ENCODE measurements at regions not wholly inside any gene's neighbourhood (a gene's known extent, or its start where the extent isn't known, plus 50 kb on each side); places are given as distances from the start of the nearest gene placed in this dataset.

DNA sequence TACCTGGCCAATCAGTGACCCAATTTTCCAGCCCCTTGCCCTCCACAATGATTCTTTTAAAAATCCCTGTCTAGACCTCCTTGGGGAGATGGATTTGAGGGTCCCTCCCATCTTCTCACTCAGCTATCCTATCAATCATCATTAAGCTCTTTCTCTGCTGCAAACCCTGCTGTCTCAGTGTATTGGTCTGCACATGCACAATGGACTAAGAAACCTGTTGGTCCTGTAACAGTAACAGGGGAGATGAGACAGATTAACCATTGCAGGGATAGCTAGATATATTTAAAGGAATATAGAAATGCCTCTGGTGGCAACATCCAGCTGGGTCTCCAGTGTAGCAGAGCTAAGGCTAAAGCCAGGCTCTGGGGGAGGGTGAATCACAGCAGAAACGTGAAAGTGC, 74.6 kb upstream of the CHRNA7 start:
- no CpG with 5 or more reads among the region's 1 CpG for WGBS (ENCODE audit: insufficient coverage)
- peaks cover 12% of the 10 kb centered on the region for H3K27me3 Mint-ChIP-seq
- H3K27ac Mint-ChIP-seq, result no peak overlapping the region
- DNase-seq (no peak), ATAC-seq (ENCODE audit: low read depth) (no peak)
- no peaks in the 10 kb centered on the region for H3K36me3 ChIP-seq (replicated peaks in 1 of 2; ENCODE audit: control extremely low read depth in 1 of 2, control insufficient read depth in 1 of 2, extremely low read depth in 1 of 2, insufficient read depth in 2 of 2, low read length in 1 of 2)
- peaks cover 14% of the 10 kb centered on the region for H3K9me3 Mint-ChIP-seq (ENCODE audit: insufficient read depth)
- H3K9me3 ChIP-seq (ENCODE audit: control extremely low read depth in 1 of 3, control insufficient read depth in 2 of 3, insufficient read depth in 1 of 3, low read length in 2 of 3), result peaks cover 0 to 25% (median 6%) of the 10 kb centered on the region in 3 donors
- no peak overlapping the region for H2AFZ ChIP-seq (ENCODE audit: insufficient read depth, low read depth, low read length, poor library complexity, severe bottlenecking)
- ChIA-PET CTCF (no interaction called here), POLR2A (no interaction called here)
- no peak overlapping the region for H3K4me3 ChIP-seq (ENCODE audit: control extremely low read depth in 1 of 5, extremely low read depth in 1 of 5, insufficient read depth in 1 of 5, low read depth in 2 of 5, low read length in 4 of 5)
- H3K79me2 ChIP-seq (ENCODE audit: control insufficient read depth, insufficient read depth, low read length), result no peaks in the 10 kb centered on the region
- no peak overlapping the region for H3K4me2 ChIP-seq (replicated peaks; ENCODE audit: low read depth, low read length, poor library complexity, severe bottlenecking)
- H3K27ac ChIP-seq (ENCODE audit: low read length in 2 of 2), result no peak overlapping the region
- intact Hi-C loops (cut with micrococcal nuclease), result no loop called here
- no peaks in the 10 kb centered on the region for H4K20me1 ChIP-seq (ENCODE audit: control insufficient read depth, insufficient read depth, low read length, poor library complexity, severe bottlenecking)
- no peak for TF ChIP-seq EZH2 (IDR thresholded peaks at IDR 0.05; ENCODE audit: borderline replicate concordance, insufficient read depth, low read depth, low read length, poor library complexity, severe bottlenecking)
- TF ChIP-seq, protein P1, sequence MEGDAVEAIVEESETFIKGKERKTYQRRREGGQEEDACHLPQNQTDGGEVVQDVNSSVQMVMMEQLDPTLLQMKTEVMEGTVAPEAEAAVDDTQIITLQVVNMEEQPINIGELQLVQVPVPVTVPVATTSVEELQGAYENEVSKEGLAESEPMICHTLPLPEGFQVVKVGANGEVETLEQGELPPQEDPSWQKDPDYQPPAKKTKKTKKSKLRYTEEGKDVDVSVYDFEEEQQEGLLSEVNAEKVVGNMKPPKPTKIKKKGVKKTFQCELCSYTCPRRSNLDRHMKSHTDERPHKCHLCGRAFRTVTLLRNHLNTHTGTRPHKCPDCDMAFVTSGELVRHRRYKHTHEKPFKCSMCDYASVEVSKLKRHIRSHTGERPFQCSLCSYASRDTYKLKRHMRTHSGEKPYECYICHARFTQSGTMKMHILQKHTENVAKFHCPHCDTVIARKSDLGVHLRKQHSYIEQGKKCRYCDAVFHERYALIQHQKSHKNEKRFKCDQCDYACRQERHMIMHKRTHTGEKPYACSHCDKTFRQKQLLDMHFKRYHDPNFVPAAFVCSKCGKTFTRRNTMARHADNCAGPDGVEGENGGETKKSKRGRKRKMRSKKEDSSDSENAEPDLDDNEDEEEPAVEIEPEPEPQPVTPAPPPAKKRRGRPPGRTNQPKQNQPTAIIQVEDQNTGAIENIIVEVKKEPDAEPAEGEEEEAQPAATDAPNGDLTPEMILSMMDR (IDR thresholded peaks at IDR 0.05), result no peak
- H3K4me1 Mint-ChIP-seq, result no peaks in the 10 kb centered on the region
- no peak overlapping the region for H3K4me3 Mint-ChIP-seq
- no peak overlapping the region for H3K9ac ChIP-seq (ENCODE audit: low read length)
- peaks cover 0 to 2% (median 1%) of the 10 kb centered on the region in 4 experiments for H3K27me3 ChIP-seq (replicated peaks in 1 of 4; ENCODE audit: control extremely low read depth in 1 of 4, control insufficient read depth in 3 of 4, insufficient read depth in 4 of 4, low read length in 3 of 4)
- no peaks in the 10 kb centered on the region for H3K4me1 ChIP-seq (ENCODE audit: control insufficient read depth in 2 of 2, insufficient read depth in 2 of 2, low read length in 2 of 2)

- DNase-seq, result no peak
- no peak overlapping the region for H3K4me3 ChIP-seq (ENCODE audit: control extremely low read depth in 1 of 5, extremely low read depth in 1 of 5, insufficient read depth in 1 of 5, low read depth in 2 of 5, low read length in 4 of 5)
- Mint-ChIP-seq H3K4me1 (no peaks in the 10 kb centered on the region), H3K9me3 (ENCODE audit: insufficient read depth) (peaks cover 18% of the 10 kb centered on the region), H3K4me3 (no peak overlapping the region), H3K27me3 (peaks cover 12% of the 10 kb centered on the region), H3K27ac (no peak overlapping the region)
- peaks cover 0 to 26% (median 6%) of the 10 kb centered on the region in 3 donors for H3K9me3 ChIP-seq (ENCODE audit: control extremely low read depth in 1 of 3, control insufficient read depth in 2 of 3, insufficient read depth in 1 of 3, low read length in 2 of 3)
- H4K20me1 ChIP-seq (ENCODE audit: control insufficient read depth, insufficient read depth, low read length, poor library complexity, severe bottlenecking), result no peaks in the 10 kb centered on the region
- H3K27ac ChIP-seq (ENCODE audit: low read length in 2 of 2), result no peak overlapping the region
- no peak overlapping the region for H3K9ac ChIP-seq (ENCODE audit: low read length)
- ChIA-PET CTCF (no interaction called here), POLR2A (no interaction called here)
- no peaks in the 10 kb centered on the region for H3K4me1 ChIP-seq (ENCODE audit: control insufficient read depth in 2 of 2, insufficient read depth in 2 of 2, low read length in 2 of 2)
- H3K27me3 ChIP-seq (replicated peaks in 1 of 4; ENCODE audit: control extremely low read depth in 1 of 4, control insufficient read depth in 3 of 4, insufficient read depth in 4 of 4, low read length in 3 of 4), result peaks cover 0 to 2% (median under 1%) of the 10 kb centered on the region in 4 experiments
- no peak for TF ChIP-seq EZH2 (IDR thresholded peaks at IDR 0.05; ENCODE audit: borderline replicate concordance, insufficient read depth, low read depth, low read length, poor library complexity, severe bottlenecking)
- TF ChIP-seq, protein P1 (IDR thresholded peaks at IDR 0.05), result no peak
- no peak for ATAC-seq (ENCODE audit: low read depth)
- H3K79me2 ChIP-seq (ENCODE audit: control insufficient read depth, insufficient read depth, low read length), result no peaks in the 10 kb centered on the region
- no peak overlapping the region for H3K4me2 ChIP-seq (replicated peaks; ENCODE audit: low read depth, low read length, poor library complexity, severe bottlenecking)
- no peaks in the 10 kb centered on the region for H3K36me3 ChIP-seq (replicated peaks in 1 of 2; ENCODE audit: control extremely low read depth in 1 of 2, control insufficient read depth in 1 of 2, extremely low read depth in 1 of 2, insufficient read depth in 2 of 2, low read length in 1 of 2)
- H2AFZ ChIP-seq (ENCODE audit: insufficient read depth, low read depth, low read length, poor library complexity, severe bottlenecking), result no peak overlapping the region
- intact Hi-C loops (cut with micrococcal nuclease), result no loop called here
Measured at GRCh38 chr15:31957581-31957980, 72.7 kb upstream of the CHRNA7 start.

Data from B cell (primary cell).